K562 (cell line): ENCODE measurements at regions not wholly inside any gene's neighbourhood (a gene's known extent, or its start where the extent isn't known, plus 50 kb on each side); places are given as distances from the start of the nearest gene placed in this dataset.

Experiments
- ATAC-seq: fragments of 200-7000 bp; cut with Tn5 transposase; 3 replicates; pipeline ENCODE4 v1.9.1; 2020; ENCODE audit warnings: moderate library complexity
- BruUV-seq: library from RNA; stranded (reverse); fragments of 400-500 nt; replicated peaks from 2 replicates; lab custom pipeline; 2021; lab: Mats Ljungman, UMichigan
- CTCF ChIA-PET: fragments of 300-600 bp; formaldehyde crosslinking; extraction: SDS; loops from one replicate; lab custom pipeline; 2021; ENCODE audit warnings: low intra/inter-chr PET ratio; lab: Yijun Ruan, JAX
- POLR2A ChIA-PET: fragments of 300-600, 350-650 bp; sonication (Branson Sonifier 250); formaldehyde crosslinking; extraction: SDS; loops from one replicate; lab custom pipeline; 2021; ENCODE audit warnings: antibody characterized with exemption, inconsistent platforms; lab: Yijun Ruan, JAX
- DNase-seq, 4 experiments: peaks; one replicate each; pipeline versions ENCODE4 v3.0.0 to v3.0.0-alpha.2; 2011 to 2018; ENCODE audit warnings: low spot score in 3 of 4, mixed read lengths in 3 of 4; ENCODE audit errors: extremely low read depth in 1 of 4
- FAIRE-seq: peaks from 2 replicates; lab custom pipeline; 2011; peaks lifted over from hg19 to GRCh38; lab: Jason Lieb, UNC
- H2AFZ ChIP-seq: 2 replicates; pipeline ENCODE4 v1.6.0; 2011; ENCODE audit warnings: low read depth, low read length, control low read depth, inconsistent platforms
- H3K27ac ChIP-seq: fragments of 200-600 bp; 3 replicates; pipeline ENCODE4 v1.8.0; 2011; ENCODE audit warnings: low read depth, mild to moderate bottlenecking, control low read depth, inconsistent platforms, low read length, moderate library complexity, mixed read lengths; ENCODE audit errors: extremely low read depth
- H3K27me3 ChIP-seq, 2 experiments: fragments of 300-600 bp in 1 of 2; 2 replicates in 1 of 2; 3 replicates in 1 of 2; pipeline versions ENCODE4 v1.6.0 to v1.8.0; 2011; ENCODE audit warnings: inconsistent platforms in 2 of 2, low read length in 2 of 2, mild to moderate bottlenecking in 1 of 2, mixed read lengths in 1 of 2, moderate library complexity in 1 of 2; ENCODE audit not compliant: control insufficient read depth in 2 of 2, insufficient read depth in 2 of 2
- H3K36me3 ChIP-seq: fragments of 300-600 bp; 3 replicates; pipeline ENCODE4 v1.8.0; 2011; ENCODE audit warnings: mild to moderate bottlenecking, low read length, inconsistent platforms; ENCODE audit not compliant: control insufficient read depth, insufficient read depth
- H3K4me1 ChIP-seq, 2 experiments: fragments of 200-600 bp in 1 of 2; replicated peaks in 1 of 2; 2 replicates in 1 of 2; 3 replicates in 1 of 2; pipeline versions ENCODE4 v1.5.1 to v1.8.0; 2011; ENCODE audit warnings: inconsistent platforms in 2 of 2, low read length in 2 of 2, mild to moderate bottlenecking in 1 of 2, mixed read lengths in 1 of 2, moderate library complexity in 1 of 2; ENCODE audit not compliant: control insufficient read depth in 2 of 2, insufficient read depth in 2 of 2
- H3K4me2 ChIP-seq: 2 replicates; pipeline ENCODE4 v1.6.1; 2011; ENCODE audit warnings: low read length, control low read depth, inconsistent platforms, mixed read lengths; ENCODE audit not compliant: insufficient read depth
- H3K4me3 ChIP-seq: fragments of 200-600 bp; sonication (generic), shearing (Covaris generic); 2 replicates; pipeline ENCODE4 v1.5.1; 2016; ENCODE audit warnings: control low read depth, inconsistent platforms
- H3K79me2 ChIP-seq: fragments of 200-600 bp; 3 replicates; pipeline ENCODE4 v1.8.0; 2011; ENCODE audit warnings: low read length, inconsistent platforms; ENCODE audit not compliant: control insufficient read depth, insufficient read depth
- H3K9ac ChIP-seq, 2 experiments: 2 replicates each; pipeline versions ENCODE4 v1.6.0 to v1.6.1; 2011; ENCODE audit warnings: low read depth in 2 of 2, low read length in 2 of 2, control low read depth in 1 of 2, inconsistent platforms in 1 of 2, mild to moderate bottlenecking in 1 of 2, mixed read lengths in 1 of 2; ENCODE audit not compliant: insufficient read depth in 1 of 2
- H3K9me1 ChIP-seq: one replicate; pipeline ENCODE4 v1.6.0; 2011; ENCODE audit warnings: inconsistent platforms, mild to moderate bottlenecking, low read length, moderate library complexity; ENCODE audit not compliant: control insufficient read depth, insufficient read depth
- H3K9me3 ChIP-seq: replicated peaks from 2 replicates; pipeline ENCODE4 v1.5.1; 2011; ENCODE audit warnings: low read depth, low read length, inconsistent platforms; ENCODE audit not compliant: control insufficient read depth, insufficient read depth
- H4K20me1 ChIP-seq: replicated peaks from 2 replicates; pipeline ENCODE4 v1.6.1; 2011; ENCODE audit warnings: low read length, inconsistent platforms, mixed read lengths; ENCODE audit not compliant: control insufficient read depth, insufficient read depth
- ATF4 ChIP-seq: fragments of 450-650 bp; formaldehyde crosslinking; IDR thresholded peaks from 2 replicates; pipeline ENCODE4 v1.4.0; 2022; ENCODE audit warnings: mild to moderate bottlenecking, moderate library complexity
- BDP1 ChIP-seq: IDR thresholded peaks from 3 replicates; pipeline ENCODE4 v1.6.1; 2011; ENCODE audit not compliant: insufficient read length, insufficient read depth
- COPS2 ChIP-seq: fragments of 450-650 bp; conservative IDR thresholded peaks from 2 replicates; pipeline ENCODE4 v1.6.1; 2016; ENCODE audit warnings: mild to moderate bottlenecking, moderate library complexity
- EP400 ChIP-seq: fragments of 450-650 bp; IDR thresholded peaks from 2 replicates; pipeline ENCODE4 v1.6.1; 2017; ENCODE audit warnings: antibody characterized with exemption, mild to moderate bottlenecking, moderate library complexity
- IRF9 ChIP-seq: fragments of 450-650 bp; IDR thresholded peaks from 2 replicates; pipeline ENCODE4 v1.6.1; 2016; ENCODE audit warnings: missing biosample characterization, missing genetic modification characterization
- MCM3 ChIP-seq: fragments of 450-650 bp; IDR thresholded peaks from 2 replicates; pipeline ENCODE4 v1.6.1; 2016
- MCM7 ChIP-seq, 2 experiments: fragments of 450-650 bp; IDR thresholded peaks; 2 replicates each; pipeline ENCODE4 v1.6.1; 2016 to 2018
- NCOA4 ChIP-seq: fragments of 450-650 bp; IDR thresholded peaks from 2 replicates; pipeline ENCODE4 v1.6.1; 2018; ENCODE audit warnings: mild to moderate bottlenecking; ENCODE audit not compliant: partially characterized antibody
- RNF2 ChIP-seq: sonication (generic); IDR thresholded peaks from 2 replicates; pipeline ENCODE4 v1.6.1; 2016
- SRSF7 ChIP-seq: fragments of 200-400 bp; formaldehyde crosslinking; optimal IDR thresholded peaks from 2 replicates; pipeline ENCODE3; 2017; ENCODE audit warnings: mild to moderate bottlenecking, low read depth, low read length
- TAL1 ChIP-seq: fragments of 450-650 bp; IDR thresholded peaks from 2 replicates; pipeline ENCODE4 v1.6.1; 2016; ENCODE audit warnings: mild to moderate bottlenecking
- TRIM24 ChIP-seq, 2 experiments: fragments of 450-650 bp; IDR thresholded peaks; 2 replicates each; pipeline ENCODE4 v1.6.1; 2016
- ZNF134 ChIP-seq: fragments of 250-450 bp; sonication (Bioruptor Pico); conservative IDR thresholded peaks from 2 replicates; pipeline ENCODE4 v1.4.0; 2020
- ZNF507 ChIP-seq: conservative IDR thresholded peaks from 2 replicates; pipeline ENCODE4 v1.6.1; 2017; ENCODE audit warnings: missing genetic modification characterization, missing compliant biosample characterization
- ZNF511 ChIP-seq: sonication (generic); formaldehyde crosslinking; IDR thresholded peaks from 2 replicates; pipeline ENCODE4 v1.8.0; 2022; ENCODE audit warnings: mild to moderate bottlenecking, missing genetic modification reagents
- ZNF830 ChIP-seq: fragments of 250-450 bp; sonication (Bioruptor Pico); IDR thresholded peaks from 2 replicates; pipeline ENCODE4 v1.5.0; 2021; ENCODE audit warnings: mild to moderate bottlenecking
- whole genome bisulfite sequencing: fragments of 100-300 bp; shearing (Covaris generic); methylation state at CpG from one replicate; pipeline ENCODE4 v1.1.6; 2016; ENCODE audit warnings: low coverage, mixed read lengths; ENCODE audit not compliant: insufficient coverage; ENCODE audit errors: missing lambda C conversion rate; 5-methylcytosine and 5-hydroxymethylcytosine counted together
- in situ Hi-C: fragments of 300-500 bp; cut with MboI; formaldehyde crosslinking; loops from 4 replicates; pipeline ENCODE4 v1.15.0; 2018; ENCODE audit warnings: inconsistent platforms, mixed read lengths
- intact Hi-C: fragments of 100-400 bp; cut with micrococcal nuclease; formaldehyde crosslinking; loops from 2 replicates; pipeline ENCODE4 v1.14.2; 2022

GRCh38 chr13:65265988-65266387 lies 1964.1 kb downstream of the PCDH9 start:
- in situ Hi-C loops (no loop called here), intact Hi-C loops (no loop called here)
- Histone ChIP-seq H3K27me3 (no peaks in the 10 kb centered on the region), H3K4me1 (no peaks in the 10 kb centered on the region), H4K20me1 (no peaks in the 10 kb centered on the region), H3K79me2 (no peaks in the 10 kb centered on the region), H2AFZ (no peak overlapping the region), H3K27ac (no peak overlapping the region), H3K9me3 (no peaks in the 10 kb centered on the region), H3K36me3 (no peaks in the 10 kb centered on the region), H3K4me3 (no peak overlapping the region), H3K9me1 (no peaks in the 10 kb centered on the region)
- no TSS peak for BruUV-seq
- no peak for ATAC-seq
- no peak for FAIRE-seq
- CTCF ChIA-PET: no interaction called here
- WGBS: 0% methylated on average over 1 of the region's 1 CpG
- POLR2A ChIA-PET: no interaction called here
- TF ChIP-seq ATF4 (no peak), BDP1 (no peak), ZNF511 (no peak), EP400 (no peak), TAL1 (no peak), SRSF7 (no peak), RNF2 (no peak), ZNF134 (no peak), TRIM24 (IDR thresholded peaks at IDR 0.05) (no peak), ZNF507 (tag) (no peak), NCOA4 (no peak), IRF9 (tag) (no peak), ZNF830 (no peak), COPS2 (no peak), MCM3 (no peak), MCM7 (IDR thresholded peaks at IDR 0.05) (no peak)
- TF ChIP-seq, all 486 proteins: peak for 0
- no peak overlapping the region for H3K9ac ChIP-seq
- DNase-seq: no peak
- H3K4me2 ChIP-seq: no peak overlapping the region
